Hindlimb muscle (tissue), 1 donor: ENCODE measurements at regions not wholly inside any gene's neighbourhood (a gene's known extent, or its start where the extent isn't known, plus 50 kb on each side); places are given as distances from the start of the nearest gene placed in this dataset.
A peak's percentile ranks its signal among the peaks of the same experiment; 100 is the strongest.
"Not testable (repeated sequence)": the region's sequence is repeated elsewhere in the genome, so short reads cannot be mapped to it uniquely, and the experiment has no call there.

ENCODE experiments used
- DNase-seq: peaks from one replicate; pipeline ENCODE4 v3.0.0-alpha.2; 2013

DNA sequence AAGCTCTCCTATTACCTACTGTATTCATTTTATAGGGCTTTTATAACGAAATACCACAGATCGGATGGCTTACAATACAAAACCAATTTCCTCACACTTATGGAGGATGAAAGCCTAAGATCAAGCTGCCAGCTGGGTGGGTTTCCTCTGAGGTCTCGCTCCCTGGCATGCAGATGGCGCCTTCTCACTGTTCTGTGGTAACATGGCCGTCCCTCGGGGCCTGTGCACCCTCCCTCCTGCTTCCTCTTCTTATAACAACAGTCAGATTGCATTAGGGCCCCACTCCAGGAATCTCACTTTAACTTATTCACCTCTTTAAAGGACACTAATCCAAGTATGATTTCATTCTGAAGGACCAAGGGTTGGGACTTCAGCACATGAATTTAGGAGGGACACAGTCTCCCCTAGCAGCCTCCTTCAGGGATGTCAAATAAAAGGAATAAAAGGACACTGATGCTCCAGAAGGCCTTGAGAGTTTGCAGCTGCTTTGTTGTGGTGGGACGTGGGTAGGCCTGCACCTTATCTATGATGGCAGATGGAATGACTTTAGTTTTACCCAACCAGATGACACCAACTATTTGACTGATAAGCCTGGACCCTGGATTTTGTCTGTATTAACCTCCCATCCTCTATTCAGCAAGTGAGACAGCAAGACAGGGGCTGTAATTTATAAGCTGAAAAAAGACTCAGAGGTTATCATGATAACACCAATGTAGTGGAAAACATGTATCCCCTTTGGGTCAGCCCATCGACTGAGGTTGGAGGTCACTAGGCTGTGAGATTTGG is 455.3 kb downstream of the TMEM121 start:
- not testable (repeated sequence) for DNase-seq

DNA sequence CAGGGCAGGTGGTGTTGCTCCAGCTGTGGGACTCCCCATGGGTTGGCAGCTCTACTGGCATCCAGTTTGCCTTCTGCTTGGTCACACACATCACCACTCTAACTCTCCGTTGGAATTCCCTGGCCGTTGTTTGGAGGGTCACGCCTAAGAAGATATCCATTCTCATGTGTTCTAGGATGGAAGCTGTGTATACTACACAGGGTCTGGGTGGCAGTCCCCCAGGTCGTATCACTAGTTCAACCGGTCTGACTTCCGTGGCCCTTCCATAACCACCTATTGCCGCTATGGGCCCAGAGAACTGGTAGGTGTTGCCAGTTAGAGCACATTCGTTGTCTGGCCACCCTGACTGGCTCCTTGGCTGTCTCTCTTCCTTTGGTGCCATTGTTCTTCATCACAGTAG is 456.3 kb downstream of the TMEM121 start:
- no peak for DNase-seq

DNA sequence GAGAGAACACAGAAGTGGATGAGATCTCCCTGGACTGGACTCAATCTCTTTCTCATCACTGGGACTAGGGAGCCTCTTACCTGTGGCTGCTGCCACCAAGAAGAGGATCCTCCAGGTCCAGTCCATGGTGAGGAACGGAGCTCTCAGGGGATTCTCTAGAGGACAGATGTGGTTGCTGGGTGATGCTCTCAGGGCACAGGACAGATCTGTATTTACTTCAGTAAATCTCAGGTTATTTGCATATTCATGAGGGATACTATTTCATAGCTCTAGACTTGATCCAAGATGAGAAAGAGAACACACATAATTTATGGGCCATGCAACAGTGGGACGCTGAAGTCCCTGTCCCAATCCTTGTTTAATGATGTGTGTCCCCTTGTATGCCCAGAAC is 460.5 kb downstream of the TMEM121 start:
- no peak for DNase-seq

DNA sequence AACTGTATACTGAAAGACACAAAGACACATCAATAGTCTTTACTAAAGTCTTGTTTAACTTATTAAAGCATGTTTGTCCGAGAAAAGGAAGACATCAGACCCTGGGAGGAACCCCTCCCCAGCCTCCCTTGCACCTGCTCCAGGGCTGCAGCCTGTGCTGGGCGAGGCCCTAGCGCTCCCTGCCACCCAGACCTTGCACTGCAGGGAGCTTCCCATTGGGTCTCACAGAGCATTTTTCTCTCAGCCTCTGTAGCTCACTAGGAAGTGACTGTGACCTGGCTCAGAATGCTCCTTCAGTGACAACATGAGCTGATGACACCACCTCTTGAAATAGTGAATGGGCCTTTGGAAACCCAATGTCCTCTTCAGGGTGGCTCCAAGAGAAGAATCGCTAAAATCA is 461.2 kb downstream of the TMEM121 start:
- no peak for DNase-seq

DNA sequence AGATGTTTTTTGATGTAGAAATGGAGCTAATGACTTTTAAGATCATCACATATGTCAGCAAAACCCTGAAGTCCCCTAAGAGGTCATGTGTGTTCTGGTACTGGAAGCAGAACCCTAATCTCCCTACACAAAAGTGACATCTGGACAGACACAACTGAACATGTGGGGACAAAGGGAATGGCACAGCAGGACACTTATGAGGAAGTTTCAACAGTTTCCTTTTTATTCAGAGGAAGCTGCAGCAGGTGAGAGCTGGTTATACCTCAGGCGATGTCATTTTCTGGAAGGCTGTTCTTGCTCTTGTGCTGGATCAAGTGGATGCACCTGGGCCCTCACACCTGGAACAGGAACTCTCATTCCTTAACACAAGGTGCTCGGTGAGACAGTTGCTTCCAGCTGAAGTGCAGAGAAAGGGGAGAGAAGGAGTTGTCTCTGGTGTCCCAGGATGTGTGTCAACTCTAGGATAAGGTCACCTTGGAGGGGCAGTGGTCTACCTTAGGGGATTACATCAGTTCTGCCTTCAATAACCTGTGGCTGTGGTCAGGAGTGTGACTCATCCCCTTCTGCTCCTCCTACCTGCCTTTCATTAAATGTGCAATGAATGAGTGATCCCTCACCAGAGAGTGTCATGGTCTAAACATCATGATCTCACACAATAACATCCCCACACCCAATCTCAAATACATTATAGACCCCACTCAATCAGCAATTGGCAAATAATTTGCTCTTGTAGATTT is 463.4 kb downstream of the TMEM121 start:
- DNase-seq, result no peak

DNA sequence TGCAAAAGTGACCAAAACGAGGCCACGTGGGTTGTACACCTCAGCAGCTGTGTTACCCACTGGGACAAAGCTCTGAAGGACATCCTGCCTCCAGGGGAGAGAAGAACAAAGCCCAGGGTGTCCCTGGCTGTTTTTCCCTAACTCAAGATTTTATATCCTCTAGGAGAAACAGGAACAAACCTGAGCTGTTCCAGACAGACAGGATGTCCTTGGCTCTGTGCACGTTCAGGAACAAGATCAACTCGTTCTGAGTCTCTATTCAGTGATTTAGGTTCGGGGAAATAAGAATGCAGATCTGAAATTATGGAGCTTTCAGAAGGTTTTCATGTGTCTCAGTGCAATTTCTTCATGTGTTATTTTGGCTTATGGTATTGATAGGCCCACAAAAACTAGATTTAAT is 465.3 kb downstream of the TMEM121 start:
- DNase-seq, result not testable (repeated sequence)

DNA sequence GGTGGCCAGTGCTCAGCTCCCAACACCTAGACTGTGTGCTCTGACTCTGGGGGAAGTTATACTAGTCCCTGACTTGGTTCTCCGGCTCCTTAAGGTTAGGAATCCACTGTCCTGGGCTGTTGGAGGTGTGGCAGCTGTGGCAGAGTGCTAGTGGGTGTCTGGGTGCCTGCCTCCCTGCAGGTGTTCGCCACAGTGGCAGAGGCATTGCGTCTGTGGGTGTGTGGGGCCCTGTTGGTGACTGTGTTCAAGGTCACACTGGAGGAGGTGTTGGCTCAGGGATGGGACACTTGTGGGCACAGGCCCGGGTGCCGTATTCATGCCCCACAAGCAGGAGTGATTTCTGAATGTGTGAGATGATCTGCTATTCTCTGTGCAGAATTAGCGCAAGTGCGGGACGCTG is 467.4 kb downstream of the TMEM121 start:
- DNase-seq, result no peak

DNA sequence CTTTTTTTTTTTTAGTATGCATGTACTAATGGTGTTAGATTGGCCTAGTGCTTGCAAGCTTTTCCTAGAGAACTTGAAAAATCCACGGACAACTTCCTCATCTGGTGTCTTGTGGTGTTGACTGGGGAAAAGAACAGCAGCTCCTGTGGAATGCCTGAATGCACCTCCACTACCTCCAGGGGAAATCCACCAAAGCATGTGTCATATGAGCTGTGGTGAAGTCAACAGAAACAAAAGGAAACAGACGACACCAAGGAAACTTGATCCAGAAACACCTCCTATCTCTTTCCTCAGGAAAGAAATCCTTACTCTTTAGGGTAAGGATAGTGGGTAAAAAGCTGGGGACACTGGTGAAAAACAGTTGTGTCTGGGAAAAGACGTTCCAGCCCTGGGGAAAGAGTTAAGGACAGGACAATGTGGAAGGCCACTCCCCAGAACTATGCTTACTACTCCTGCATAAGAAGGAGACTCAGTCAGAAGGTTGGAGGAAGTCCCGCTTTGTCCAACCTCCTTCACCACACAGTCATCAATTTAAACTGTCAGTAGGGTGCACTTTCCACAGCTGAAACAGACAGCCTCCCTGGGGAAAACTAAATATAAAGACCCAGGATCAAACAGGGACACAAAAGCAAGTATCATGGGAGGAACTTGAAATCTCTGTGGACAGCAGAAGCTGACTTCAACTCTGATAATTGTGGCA is 468.8 kb downstream of the TMEM121 start:
- not testable (repeated sequence) for DNase-seq

DNA sequence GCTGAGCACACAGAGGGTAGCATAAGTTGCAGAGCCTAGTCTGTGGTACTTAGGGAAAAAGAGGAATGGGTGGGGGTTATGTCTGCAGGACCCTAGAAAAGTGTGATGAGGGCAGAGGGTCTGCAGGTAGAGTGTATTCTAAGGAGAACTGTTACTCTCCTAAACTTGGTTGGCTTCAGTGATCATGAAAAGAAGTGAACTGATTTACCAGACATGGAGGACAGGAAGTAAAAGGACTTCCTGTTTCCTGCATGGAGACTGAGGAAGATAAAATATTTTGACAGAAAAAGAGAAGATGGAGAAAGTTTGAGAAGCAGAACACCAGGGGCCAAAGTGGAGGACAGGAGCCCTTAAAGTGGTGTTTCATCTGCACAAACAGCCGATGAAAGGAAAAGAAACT is 472.2 kb downstream of the TMEM121 start:
- DNase-seq, result not testable (repeated sequence)

DNA sequence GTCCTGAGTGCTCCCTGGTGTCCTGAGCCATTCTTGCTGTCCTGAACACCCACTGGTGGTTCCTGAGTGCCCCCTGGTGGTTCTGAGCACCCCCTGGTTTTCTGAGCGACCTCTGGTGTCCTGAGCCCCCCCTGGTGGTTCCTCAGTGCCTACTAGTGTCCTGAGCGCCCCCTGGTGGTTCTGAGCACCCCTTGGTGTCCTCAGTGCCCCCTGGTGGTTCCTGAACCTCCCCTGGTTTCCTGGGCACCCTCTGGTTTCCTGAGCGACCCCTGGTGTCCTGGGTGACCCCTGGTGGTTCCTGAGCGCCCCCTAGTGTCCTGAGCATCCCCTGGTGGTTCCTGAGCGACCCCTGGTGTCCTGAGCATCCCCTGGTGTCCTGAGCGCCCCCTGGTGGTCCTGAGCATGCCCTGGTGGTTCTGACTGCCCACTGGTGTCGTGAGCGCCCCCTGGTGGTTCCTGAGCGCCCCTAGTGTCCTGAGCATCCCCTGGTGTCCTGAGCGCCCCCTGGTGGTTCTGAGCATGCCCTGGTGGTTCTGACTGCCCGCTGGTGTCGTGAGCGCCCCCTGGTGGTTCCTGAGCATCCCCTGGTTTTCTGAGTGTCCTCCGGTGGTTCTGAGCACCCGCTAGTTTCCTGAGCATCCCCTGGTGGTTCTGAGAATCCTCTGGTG is 473.1 kb downstream of the TMEM121 start:
- peak; percentile 1 for DNase-seq

DNA sequence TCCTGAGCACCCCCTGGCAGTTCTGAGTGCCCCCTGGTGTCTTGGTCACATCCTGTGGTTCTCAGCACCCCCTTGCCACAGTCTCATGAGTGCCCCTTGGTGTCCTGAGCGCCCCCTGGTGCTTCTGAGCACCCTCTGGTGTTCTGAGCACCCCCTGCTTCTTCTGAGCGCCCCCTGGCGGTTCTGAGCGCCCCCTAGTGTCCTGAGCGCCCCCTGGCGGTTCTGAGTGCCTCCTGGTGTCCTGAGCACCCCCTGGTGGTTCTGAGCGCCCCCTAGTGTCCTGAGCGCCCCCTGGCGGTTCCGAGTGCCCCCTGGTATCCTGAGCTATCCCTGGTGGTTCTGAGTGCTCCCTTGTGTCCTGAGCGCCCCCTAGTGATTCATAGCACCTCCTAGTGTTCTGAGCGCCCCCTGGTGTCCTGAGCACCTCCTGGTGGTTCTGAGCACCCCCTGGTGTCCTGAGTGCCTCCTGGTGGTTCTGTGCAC is 473.7 kb downstream of the TMEM121 start:
- DNase-seq, result not testable (repeated sequence)

DNA sequence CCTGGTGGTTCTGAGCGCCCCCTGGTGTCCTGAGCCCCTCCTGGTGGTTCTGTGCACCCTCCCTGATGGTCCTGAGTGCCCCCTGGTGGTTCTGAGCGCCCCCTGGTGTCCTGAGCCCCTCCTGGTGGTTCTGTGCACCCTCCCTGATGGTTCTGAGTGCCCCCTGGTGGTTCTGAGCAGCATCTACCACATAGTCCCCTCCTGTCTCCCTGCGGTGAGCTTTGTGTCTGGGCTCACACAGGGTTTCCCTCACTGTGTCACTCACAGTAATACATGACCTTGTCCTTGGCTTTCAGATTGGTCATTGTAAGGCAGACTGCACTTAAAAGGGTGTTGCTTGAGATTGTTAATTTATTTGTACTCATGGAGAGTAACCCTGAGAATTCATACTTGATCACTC is 474.9 kb downstream of the TMEM121 start:
- not testable (repeated sequence) for DNase-seq

DNA sequence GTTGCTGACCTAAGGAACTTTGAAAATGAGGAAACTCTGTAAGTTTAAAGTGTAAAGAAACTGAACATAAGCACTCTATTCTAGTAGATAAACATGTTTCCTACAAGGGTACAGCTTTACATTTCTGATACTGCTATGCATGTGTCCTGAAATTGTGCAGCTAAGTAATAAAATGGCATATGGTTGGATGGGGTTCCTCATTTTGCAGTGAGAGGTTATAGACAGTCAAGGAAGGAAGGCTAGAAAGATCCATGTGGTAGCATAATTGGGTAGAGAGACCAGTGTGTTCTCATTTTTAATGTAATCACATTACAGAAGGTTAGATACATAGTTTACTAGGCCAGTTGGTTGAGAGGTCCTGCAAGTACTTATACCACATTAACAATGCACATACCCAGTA is 477.0 kb downstream of the TMEM121 start:
- DNase-seq, result no peak

DNA sequence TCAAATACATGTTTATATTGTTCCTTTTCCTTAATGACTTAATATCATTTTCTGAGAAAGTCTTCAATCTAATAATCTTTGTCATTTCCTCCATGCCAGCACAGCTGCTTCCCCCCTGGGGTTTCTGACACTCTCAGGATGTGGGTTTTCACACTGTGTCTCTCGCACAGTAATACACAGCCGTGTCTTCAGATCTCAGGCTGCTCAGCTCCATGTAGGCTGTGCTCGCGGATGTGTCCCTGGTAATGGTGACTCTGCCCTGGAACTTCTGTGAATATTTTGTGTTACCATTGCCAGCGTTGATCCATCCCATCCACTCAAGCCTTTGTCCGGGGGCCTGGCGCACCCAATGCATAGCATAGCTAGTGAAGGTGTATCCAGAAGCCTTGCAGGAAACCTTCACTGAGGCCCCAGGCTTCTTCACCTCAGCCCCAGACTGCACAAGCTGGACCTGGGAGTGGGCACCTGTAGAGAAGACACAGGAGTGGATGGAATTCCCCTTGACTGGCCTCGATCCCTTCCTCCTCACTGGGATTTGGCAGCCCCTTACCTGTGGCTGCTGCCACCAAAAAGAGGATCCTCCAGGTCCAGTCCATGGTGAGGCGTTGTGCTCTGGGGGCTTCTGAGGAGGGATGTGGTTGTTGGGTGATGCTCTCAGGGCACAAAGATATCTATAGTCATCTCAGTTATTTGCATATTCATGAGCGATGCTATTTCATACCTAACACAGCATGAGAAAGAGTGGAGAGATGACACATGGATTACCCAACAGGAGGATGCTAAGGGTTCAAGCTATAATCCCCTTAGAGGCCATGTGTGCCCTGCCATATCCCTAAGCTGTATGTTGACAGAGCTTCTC is 478.8 kb downstream of the TMEM121 start:
- not testable (repeated sequence) for DNase-seq

DNA sequence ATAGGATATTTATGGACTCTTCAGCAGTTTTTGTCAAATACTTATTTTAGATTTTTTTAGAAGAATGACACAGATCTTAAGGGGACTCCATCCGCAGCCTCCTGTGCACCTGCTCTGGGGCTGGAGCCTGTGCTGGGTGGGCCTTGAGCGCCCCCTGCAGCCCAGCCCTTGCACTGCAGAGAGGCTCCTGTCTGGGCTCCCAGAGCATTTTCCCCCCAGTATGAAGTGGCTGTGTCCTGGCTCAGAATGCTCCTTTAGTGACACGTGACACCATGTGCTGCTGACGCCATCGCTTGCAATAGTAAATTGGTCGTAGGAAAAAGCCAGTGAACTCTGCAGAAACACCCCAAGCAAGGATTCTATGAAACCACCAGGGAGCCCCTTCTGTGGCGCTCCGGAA is 479.7 kb downstream of the TMEM121 start:
- DNase-seq, result not testable (repeated sequence)

DNA sequence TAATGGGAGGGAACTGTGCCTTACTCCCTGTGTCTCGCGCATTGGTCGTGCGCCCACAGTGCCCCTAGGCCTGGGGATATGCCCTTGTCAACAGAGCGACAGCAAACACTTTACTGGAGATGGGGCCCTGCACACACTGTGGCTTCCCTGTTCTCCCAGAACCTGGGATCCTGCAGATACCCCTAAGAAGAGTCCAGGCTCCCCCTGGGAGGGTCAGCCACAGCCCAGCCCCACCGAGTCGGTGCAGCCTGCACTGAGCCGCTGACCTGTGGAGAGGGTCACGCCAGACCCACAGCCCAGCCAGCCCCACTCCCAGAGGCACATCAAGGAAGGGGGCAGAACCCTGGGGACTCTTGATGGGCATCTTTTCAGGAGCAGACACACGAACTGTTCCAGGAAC is 480.3 kb downstream of the TMEM121 start:
- not testable (repeated sequence) for DNase-seq

DNA sequence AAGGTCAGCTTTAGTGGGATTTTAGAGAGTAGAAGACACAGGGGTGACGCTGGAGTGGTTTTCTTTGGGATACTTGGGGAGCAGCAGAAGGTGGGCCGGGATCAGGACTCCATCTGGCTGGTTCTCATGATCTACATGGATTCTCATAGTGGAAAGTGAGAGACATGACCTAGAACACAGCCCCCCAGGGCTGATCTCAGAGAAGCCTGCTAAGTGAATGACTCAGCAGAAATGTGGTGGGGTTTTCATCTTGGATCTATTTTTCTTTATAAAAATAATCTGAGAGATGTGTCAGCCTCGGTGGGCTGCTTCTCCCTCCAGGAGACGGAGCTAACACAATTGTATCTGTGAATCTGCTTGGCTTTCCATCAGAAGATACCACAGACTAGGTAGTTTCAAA is 484.4 kb downstream of the TMEM121 start:
- no peak for DNase-seq

DNA sequence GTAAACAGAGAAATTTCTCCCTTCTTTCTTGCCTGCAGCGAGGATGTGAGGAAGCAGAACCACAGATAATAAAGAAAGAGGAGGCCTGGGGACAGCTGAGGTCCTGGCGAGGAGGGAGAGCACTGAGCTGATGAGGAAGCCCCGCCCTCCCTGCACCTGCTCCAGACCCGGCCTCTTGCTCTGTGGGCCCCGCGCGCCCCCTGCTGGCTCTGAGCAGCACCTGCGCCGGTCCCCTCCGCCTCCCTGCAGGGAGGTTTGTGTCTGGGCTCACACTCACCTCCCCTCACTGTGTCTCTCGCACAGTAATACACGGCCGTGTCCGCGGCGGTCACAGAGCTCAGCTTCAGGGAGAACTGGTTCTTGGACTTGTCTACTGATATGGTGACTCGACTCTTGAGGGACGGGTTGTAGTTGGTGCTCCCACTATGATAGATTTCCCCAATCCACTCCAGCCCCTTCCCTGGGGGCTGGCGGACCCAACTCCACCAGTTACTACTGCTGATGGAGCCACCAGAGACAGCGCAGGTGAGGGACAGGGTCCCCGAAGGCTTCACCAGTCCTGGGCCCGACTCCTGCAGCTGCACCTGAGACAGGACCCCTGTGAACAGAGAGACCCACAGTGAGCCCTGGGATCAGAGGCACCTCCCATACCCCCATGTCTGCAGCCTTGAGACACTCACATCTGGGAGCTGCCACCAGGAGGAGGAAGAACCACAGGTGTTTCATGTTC is 485.4 kb downstream of the TMEM121 start:
- DNase-seq, result not testable (repeated sequence)

DNA sequence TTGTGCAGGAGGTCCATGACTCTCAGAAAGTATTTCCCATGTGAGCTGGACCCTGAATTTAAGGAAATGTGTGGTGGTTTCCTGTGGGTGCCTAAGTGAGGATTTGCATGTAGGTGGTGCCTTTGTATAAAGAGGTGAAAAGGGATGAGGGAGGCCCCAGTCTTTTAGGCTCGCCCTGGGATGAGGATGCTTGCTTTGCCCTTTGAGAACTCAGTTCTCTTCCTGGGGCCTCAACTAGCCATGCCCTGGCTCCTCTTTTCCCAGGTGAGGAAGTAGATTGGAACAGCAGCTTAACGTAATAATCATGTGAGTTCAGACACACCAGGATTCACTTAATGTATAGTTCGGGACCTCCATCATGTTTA is 486.0 kb downstream of the TMEM121 start:
- not testable (repeated sequence) for DNase-seq

DNA sequence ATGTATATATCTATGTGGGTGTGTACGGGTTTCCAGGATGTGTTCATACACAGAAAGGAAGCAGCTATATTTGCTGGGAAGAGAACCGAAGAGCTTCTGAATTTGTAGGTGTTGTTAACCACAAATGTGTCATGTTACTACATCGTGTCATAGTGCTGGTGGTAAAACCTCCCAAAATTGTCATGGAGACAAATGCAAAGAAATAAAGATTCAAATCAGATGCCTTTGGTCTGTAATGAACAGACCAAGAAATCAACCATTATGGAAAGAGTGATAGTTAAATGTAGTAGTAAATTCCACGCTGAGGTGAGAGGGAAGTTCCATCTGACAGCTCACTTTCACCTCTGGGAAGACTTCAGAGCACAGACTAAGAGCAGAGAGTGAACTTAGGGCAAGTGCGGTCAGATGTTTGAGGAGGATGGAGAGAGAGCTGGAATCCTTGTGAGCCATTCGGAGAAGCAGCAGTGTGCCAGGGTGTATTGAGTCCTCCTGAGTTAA is 487.5 kb downstream of the TMEM121 start:
- no peak for DNase-seq

DNA sequence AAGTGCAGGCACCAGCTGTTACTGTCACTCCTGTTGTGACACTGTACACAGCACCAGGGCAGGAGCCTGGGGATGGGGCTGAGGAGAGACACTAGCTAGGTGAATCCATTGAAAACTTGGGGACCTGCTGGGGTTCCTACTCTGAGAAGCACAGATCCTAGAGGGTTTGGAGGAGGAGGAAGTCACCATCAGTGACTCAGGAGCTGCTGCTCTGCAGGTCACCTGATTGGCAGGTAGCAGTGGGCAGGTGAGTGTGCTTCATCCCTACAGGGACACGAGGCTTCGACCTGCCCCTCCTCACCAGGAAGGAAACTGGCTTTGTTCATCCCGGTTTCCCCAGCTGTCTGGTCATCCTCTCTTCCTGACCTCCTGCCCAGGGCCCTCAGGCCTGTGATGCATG is 491.6 kb downstream of the TMEM121 start:
- not testable (repeated sequence) for DNase-seq
